ENCODE measurements at regions not wholly inside any gene's neighbourhood (a gene's known extent, or its start where the extent isn't known, plus 50 kb on each side); places are given as distances from the start of the nearest gene placed in this dataset.

GRCh38 chrX:121135488-121136207 lies 88.2 kb downstream of the GLUD2 start:
- H3K4me1 ChIP-seq = no peaks in the 10 kb centered on the region
- no peaks in the 10 kb centered on the region for H3K9me3 ChIP-seq
- H3K36me3 ChIP-seq = no peaks in the 10 kb centered on the region
- DNase-seq = no peak
- intact Hi-C loops (cut with DNase I; ENCODE audit: low total_unique reads) = no loop called here
- H3K27ac ChIP-seq = no peak overlapping the region
- no peaks in the 10 kb centered on the region for H3K27me3 ChIP-seq (replicated peaks in 1 of 7)
- WGBS, 5 donors = 71 to 91% (median 84%) methylated on average over 8 of the region's 8 CpGs
- H3K4me3 ChIP-seq = no peak overlapping the region
- TF ChIP-seq CTCF (IDR thresholded peaks at IDR 0.05 in 8 of 11, conservative IDR thresholded peaks at IDR 0.05 in 3 of 11) = no peak

DNA sequence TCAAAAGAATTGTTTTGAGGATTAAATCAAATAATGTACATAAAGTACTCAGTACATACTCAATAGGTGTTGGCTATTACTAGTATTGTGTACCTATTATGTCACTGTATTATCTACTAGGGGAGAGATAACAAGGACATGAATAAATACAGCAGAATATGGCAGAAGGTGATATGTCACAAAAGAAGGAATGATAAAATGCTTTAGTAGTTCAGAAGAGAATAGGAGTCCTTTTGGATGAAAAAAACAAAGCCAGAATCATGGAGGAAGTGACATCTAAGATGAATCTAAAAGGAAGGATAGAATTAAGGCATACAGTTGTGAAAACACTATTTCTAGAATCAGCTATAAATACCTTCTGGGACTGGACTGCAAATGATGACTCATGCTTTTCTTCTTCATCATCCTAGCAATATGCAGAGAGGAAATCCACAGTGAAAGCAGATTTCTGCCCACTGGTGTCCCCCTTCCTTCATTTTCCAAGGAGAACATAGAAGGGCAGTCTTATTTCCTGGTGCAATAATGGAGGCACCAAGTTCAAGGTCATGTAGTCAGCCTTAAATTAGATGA lies 98.7 kb downstream of the GLUD2 start:
- Histone ChIP-seq H3K4me3 (no peak overlapping the region), H3K9me3 (no peaks in the 10 kb centered on the region), H3K36me3 (no peaks in the 10 kb centered on the region), H3K27ac (no peak overlapping the region), H3K4me1 (no peaks in the 10 kb centered on the region), H3K27me3 (replicated peaks in 1 of 7) (no peaks in the 10 kb centered on the region)
- no peak for DNase-seq
- TF ChIP-seq POLR2AphosphoS5 (IDR thresholded peaks at IDR 0.05) = no peak
- no peak for TF ChIP-seq POLR2A (IDR thresholded peaks at IDR 0.05)
- no peak for TF ChIP-seq CTCF (IDR thresholded peaks at IDR 0.05 in 8 of 11, conservative IDR thresholded peaks at IDR 0.05 in 3 of 11)
- intact Hi-C loops (cut with DNase I; ENCODE audit: low total_unique reads) = no loop called here

DNA sequence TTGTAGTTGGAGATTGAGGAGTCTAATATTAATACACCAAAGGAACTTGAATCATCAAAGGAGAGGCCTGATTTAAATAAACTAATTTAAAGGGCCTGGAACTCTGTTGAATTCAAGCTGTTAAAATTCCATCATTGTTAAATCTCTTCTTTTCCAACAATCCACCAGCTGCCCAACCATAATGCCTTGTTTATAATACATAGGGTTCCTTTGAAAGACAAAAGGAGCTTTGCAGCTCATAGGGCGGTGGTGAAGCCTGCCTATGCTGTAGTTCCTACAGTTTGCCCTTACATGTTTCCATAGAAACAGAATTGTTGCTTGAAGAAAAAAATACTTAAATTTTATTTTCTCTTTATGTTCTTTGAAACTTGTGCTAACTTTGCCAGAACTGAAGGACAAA lies 102.8 kb downstream of the GLUD2 start:
- no peaks in the 10 kb centered on the region for H3K9me3 ChIP-seq
- H3K4me3 ChIP-seq = no peak overlapping the region
- intact Hi-C loops (cut with DNase I; ENCODE audit: low total_unique reads) = no loop called here
- no peak for TF ChIP-seq POLR2A (IDR thresholded peaks at IDR 0.05)
- no peak for TF ChIP-seq CTCF (IDR thresholded peaks at IDR 0.05 in 8 of 11, conservative IDR thresholded peaks at IDR 0.05 in 3 of 11)
- no peak for TF ChIP-seq POLR2AphosphoS5 (IDR thresholded peaks at IDR 0.05)
- no peaks in the 10 kb centered on the region for H3K36me3 ChIP-seq
- H3K27ac ChIP-seq = no peak overlapping the region
- no peaks in the 10 kb centered on the region for H3K4me1 ChIP-seq
- no peak for DNase-seq
- no peaks in the 10 kb centered on the region for H3K27me3 ChIP-seq (replicated peaks in 1 of 7)
- 38 to 88% (median 76%) methylated on average over 1 of the region's 1 CpG for WGBS, 5 donors

DNA sequence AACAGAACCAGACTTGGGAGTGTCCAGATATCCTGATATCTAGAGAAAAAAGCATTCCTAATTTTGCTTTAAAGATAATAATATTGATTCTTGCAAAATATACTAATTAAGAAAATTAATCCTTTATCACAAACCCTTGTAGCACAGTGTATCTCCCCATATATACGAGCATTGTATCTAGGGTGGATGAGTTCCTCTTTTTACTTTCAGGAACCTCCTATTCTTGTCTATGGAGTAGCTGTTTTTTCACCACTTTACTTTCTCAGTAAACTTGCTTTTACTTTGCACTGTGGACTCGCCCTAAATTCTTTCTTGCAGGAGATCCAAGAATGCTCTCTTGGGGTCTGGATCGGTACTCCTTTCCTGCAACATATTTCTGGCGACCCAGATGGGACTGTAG lies 103.9 kb downstream of the GLUD2 start:
- WGBS, 5 donors = 63 to 78% (median 67%) methylated on average over 4 of the region's 4 CpGs
- intact Hi-C loops (cut with DNase I; ENCODE audit: low total_unique reads) = no loop called here
- no peak overlapping the region for H3K4me3 ChIP-seq
- no peaks in the 10 kb centered on the region for H3K27me3 ChIP-seq (replicated peaks in 1 of 7)
- no peak overlapping the region for H3K27ac ChIP-seq
- TF ChIP-seq POLR2AphosphoS5 (IDR thresholded peaks at IDR 0.05) = no peak
- TF ChIP-seq CTCF (IDR thresholded peaks at IDR 0.05 in 8 of 11, conservative IDR thresholded peaks at IDR 0.05 in 3 of 11) = no peak
- TF ChIP-seq POLR2A (IDR thresholded peaks at IDR 0.05) = no peak
- H3K36me3 ChIP-seq = no peaks in the 10 kb centered on the region
- no peak for DNase-seq
- H3K4me1 ChIP-seq = no peaks in the 10 kb centered on the region
- no peaks in the 10 kb centered on the region for H3K9me3 ChIP-seq

All from spleen (tissue), 11 donors.